ENCODE measurements at regions not wholly inside any gene's neighbourhood (a gene's known extent, or its start where the extent isn't known, plus 50 kb on each side); places are given as distances from the start of the nearest gene placed in this dataset.

DNA sequence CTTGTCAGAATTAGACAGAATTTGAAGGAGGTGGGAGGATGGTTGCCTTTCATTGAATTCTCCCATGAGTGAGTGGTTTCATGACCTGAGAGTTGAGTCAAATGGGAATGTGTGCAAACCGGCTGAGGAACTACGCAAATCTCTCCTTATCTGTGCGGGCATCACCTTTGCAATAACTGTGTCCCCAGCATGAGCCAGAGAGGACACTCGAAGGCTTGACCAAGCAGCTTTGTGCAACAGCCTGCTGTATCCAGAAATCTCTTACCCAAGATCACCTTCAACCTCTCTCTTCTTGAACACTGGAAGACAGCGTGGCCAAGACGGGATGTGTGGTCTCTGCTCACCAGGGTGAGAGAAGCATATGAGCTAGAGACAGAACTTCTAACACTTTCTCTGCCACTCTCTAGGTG, 93.8 kb upstream of the IKZF1 start:
- no peak for DNase-seq (ENCODE audit: low read depth in 2 of 2)
- TF ChIP-seq CTCF (IDR thresholded peaks at IDR 0.05; ENCODE audit: low read depth, low read length): no peak
- H3K4me3 ChIP-seq (replicated peaks in 1 of 2; ENCODE audit: low read depth in 2 of 2, low read length in 2 of 2): no peak overlapping the region

GRCh38 chr7:50209461-50210135, 94.9 kb upstream of the IKZF1 start:
- no peak for DNase-seq (ENCODE audit: low read depth in 2 of 2)
- no peak for TF ChIP-seq CTCF (IDR thresholded peaks at IDR 0.05; ENCODE audit: low read depth, low read length)
- H3K4me3 ChIP-seq (replicated peaks in 1 of 2; ENCODE audit: low read depth in 2 of 2, low read length in 2 of 2): no peak overlapping the region

- DNase-seq (ENCODE audit: low read depth in 2 of 2): no peak
- no peak for TF ChIP-seq CTCF (IDR thresholded peaks at IDR 0.05; ENCODE audit: low read depth, low read length)
- no peak overlapping the region for H3K4me3 ChIP-seq (replicated peaks in 1 of 2; ENCODE audit: low read depth in 2 of 2, low read length in 2 of 2)
These were observed 96.0 kb upstream of the IKZF1 start for GRCh38 chr7:50208378-50208982.

DNA sequence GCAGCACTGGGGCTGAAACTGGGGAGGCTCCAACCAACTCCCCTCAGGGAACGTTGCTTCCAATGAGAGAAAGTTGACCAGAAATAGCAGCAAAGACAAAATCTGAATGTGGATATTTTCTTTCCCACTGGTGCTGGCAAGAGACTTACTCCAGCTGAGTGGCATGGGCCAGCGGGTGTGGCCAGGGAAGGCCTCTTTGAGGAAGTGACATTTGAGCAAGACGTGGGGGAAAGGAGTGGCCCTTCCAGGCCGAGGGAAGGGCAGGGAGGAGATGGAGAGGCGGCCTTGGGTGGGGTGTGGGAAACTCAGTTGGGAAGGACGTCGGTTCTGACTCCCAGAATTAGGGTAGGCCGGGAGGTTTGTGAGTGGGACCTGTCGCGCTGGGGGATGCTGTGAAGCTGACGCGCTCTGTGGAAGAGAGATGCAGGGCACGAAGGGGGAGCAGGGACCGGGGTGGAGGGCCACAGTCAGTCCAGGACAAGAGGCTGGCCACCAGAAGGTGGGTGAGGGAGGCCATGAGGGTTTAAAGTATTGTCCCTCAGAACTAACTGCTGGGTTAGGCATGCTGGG, 96.7 kb upstream of the IKZF1 start:
- no peak for DNase-seq (ENCODE audit: low read depth in 2 of 2)
- H3K4me3 ChIP-seq (replicated peaks in 1 of 2; ENCODE audit: low read depth in 2 of 2, low read length in 2 of 2): no peak overlapping the region
- TF ChIP-seq CTCF (IDR thresholded peaks at IDR 0.05; ENCODE audit: low read depth, low read length): no peak

DNA sequence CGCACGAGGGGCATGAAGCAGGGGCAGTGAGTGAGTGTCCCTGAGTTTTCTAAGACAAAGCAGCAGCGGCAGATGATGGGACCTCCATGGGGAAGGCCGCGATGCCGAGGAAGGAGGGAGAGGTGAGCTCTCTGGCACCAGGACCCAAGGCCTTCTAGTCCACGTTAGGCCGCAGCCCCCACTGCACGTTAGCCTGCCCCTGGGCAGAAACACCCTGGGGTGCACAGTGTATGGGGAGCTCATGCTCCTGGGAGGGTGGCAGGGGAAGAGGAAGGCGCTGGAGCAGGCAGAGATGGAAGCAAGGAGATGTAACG, 97.3 kb upstream of the IKZF1 start:
- TF ChIP-seq CTCF (IDR thresholded peaks at IDR 0.05; ENCODE audit: low read depth, low read length): no peak
- no peak for DNase-seq (ENCODE audit: low read depth in 2 of 2)
- no peak overlapping the region for H3K4me3 ChIP-seq (replicated peaks in 1 of 2; ENCODE audit: low read depth in 2 of 2, low read length in 2 of 2)

DNA sequence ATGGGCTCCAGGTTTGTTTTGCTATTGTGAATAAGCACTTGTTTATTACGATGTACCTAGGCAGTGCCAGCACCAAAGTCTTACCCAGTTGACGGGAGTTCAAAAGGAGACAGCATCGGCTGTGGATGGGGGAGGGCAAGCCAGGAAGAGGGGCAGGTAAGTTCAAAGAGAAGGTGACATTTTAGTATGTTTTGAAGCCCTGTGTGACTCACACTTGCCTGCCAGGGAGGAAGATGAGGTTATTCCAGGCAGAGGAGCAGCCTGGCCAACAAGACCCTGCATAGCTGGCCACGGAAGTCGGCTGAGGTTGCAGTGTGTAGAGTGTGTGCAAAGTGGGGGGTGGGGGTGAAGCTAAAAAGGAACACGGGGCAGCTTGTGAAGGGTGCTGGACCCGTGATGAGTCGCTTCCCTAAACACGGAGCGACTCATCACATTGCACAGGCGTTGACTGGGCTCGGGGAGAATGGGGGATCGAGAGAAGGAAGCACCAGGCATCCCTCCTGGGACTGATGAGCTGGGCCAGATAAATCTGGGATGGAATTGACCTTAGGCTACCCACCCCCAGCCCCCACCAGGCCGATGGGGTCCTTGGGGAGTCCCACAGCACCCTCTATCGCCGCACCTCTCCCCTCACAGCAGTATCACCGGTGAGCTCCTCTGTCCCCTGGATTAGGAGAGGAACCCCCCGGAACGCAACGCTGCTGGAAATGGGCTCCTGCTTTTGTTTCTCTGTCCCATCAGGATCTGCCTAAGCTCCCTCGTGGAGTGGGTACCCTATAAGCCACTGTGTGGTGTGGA, 97.9 kb upstream of the IKZF1 start:
- H3K4me3 ChIP-seq (replicated peaks in 1 of 2; ENCODE audit: low read depth in 2 of 2, low read length in 2 of 2): no peak overlapping the region
- no peak for DNase-seq (ENCODE audit: low read depth in 2 of 2)
- TF ChIP-seq CTCF (IDR thresholded peaks at IDR 0.05; ENCODE audit: low read depth, low read length): no peak

All from cardiac fibroblast (primary cell).